Large intestine (tissue), 3 donors: ENCODE measurements at regions not wholly inside any gene's neighbourhood (a gene's known extent, or its start where the extent isn't known, plus 50 kb on each side); places are given as distances from the start of the nearest gene placed in this dataset.

Source experiments
- DNase-seq, 2 donors: peaks; one replicate each; pipeline versions ENCODE4 v3.0.0 to v3.0.0-alpha.2; 2013
- H3K27ac ChIP-seq: one replicate; pipeline ENCODE4 v1.5.1; 2013; ENCODE audit warnings: low read length
- H3K27me3 ChIP-seq: 2 replicates; pipeline ENCODE4 v1.6.1; 2013; ENCODE audit warnings: low read length; ENCODE audit not compliant: control insufficient read depth, insufficient read depth
- H3K36me3 ChIP-seq: 2 replicates; pipeline ENCODE4 v1.6.1; 2013; ENCODE audit warnings: low read length; ENCODE audit not compliant: control insufficient read depth, insufficient read depth
- H3K4me1 ChIP-seq: one replicate; pipeline ENCODE4 v1.6.1; 2013; ENCODE audit warnings: low read length; ENCODE audit not compliant: control insufficient read depth, insufficient read depth
- H3K4me3 ChIP-seq: one replicate; pipeline ENCODE4 v1.5.1; 2013; ENCODE audit warnings: low read length
- H3K9me3 ChIP-seq: one replicate; pipeline ENCODE4 v1.6.1; 2013; ENCODE audit warnings: mild to moderate bottlenecking, low read depth, low read length, moderate library complexity; ENCODE audit not compliant: control insufficient read depth
- WGBS: methylation state at CpG from one replicate; pipeline ENCODE4 v1.1.5; 2013; ENCODE audit warnings: low lambda C conversion rate; ENCODE audit not compliant: insufficient coverage; 5-methylcytosine and 5-hydroxymethylcytosine counted together

DNA sequence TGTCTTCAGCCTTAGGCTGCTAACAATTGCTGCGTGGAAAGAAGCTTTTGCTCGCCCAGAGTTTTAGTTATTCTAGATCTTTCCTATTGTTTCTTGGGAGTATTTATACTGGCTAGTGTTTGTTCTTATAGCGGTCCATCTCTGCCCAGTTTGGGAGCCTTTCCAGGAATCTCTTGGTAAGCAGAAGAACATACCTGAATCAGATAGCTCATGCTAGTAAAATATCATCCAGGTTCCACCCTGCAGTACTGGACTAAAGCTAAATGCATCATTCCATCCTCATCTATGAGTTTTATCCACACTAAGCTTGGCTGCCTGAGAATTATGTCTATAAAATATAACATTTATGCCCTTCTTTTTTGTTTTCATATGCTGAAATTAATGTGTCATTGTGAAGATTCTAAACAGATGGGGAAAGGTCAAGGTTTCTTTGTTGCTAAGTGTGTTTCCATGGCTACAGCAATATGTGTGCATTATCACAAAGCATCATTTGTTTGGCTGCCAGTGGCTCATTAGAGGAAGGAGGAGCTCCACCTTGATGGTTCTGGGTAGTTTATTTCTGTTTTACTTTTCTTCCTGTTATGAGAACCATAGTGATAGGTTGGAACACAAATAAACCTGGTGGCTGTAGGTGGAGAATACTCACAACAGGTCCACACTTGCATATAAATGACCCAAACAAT, 182.8 kb downstream of the PIK3C3 start:
- H3K36me3 ChIP-seq: no peaks in the 10 kb centered on the region
- no CpG with 5 or more reads among the region's 3 CpGs for WGBS
- DNase-seq: no peak

DNA sequence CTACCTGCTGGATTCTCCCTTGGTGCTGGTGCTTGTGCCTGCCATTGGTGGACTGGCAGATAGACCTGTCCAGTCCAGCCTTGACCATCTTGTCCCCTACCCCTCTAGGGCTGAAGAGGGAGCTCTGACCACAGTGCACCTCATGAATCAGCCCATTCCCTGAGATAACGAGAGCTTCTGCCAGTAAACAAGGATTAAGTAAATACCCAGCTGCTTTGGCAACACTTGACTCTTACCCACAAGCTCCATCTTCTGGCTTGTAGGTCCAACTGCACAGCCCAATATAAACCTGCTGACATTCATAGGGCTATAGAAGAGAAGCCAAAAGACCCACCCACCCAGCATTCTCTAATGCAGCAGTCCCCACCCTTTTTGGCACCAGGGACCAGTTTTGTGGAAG, 186.4 kb downstream of the PIK3C3 start:
- WGBS: no CpG with 5 or more reads among the region's 1 CpG
- no peaks in the 10 kb centered on the region for H3K4me1 ChIP-seq
- no peaks in the 10 kb centered on the region for H3K36me3 ChIP-seq
- DNase-seq: no peak
- no peaks in the 10 kb centered on the region for H3K27me3 ChIP-seq
- peaks cover 14% of the 10 kb centered on the region for H3K9me3 ChIP-seq
- no peak overlapping the region for H3K4me3 ChIP-seq
- H3K27ac ChIP-seq: no peak overlapping the region

More for the DNA sequence above, 182.8 kb downstream of the PIK3C3 start:
- Histone ChIP-seq H3K27ac (no peak overlapping the region), H3K4me1 (no peaks in the 10 kb centered on the region), H3K27me3 (no peaks in the 10 kb centered on the region), H3K9me3 (peaks cover 14% of the 10 kb centered on the region), H3K4me3 (no peak overlapping the region)

DNA sequence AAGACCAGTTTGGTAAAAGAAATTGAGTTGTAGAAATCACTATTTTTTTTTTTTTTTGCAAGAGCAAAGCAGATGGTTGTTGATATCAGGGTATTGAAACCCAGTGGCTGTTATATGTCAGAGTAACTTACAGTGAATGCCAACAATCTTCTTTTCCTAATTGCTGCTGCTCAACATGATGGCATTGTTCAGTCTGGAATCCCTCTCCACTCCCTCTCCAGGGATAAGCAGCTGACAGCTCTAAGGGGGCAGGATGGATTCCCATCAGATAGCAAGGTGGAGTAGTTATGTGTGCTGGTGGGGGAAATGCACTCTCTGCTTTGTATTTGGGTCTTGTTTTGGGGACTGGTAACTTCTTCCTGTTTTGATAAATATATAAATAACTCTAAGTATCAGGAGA, 200.0 kb downstream of the PIK3C3 start:
- H3K4me3 ChIP-seq: no peak overlapping the region
- H3K4me1 ChIP-seq: no peaks in the 10 kb centered on the region
- no peaks in the 10 kb centered on the region for H3K9me3 ChIP-seq
- no peaks in the 10 kb centered on the region for H3K27me3 ChIP-seq
- no peak overlapping the region for H3K27ac ChIP-seq
- H3K36me3 ChIP-seq: no peaks in the 10 kb centered on the region
- no peak for DNase-seq

DNA sequence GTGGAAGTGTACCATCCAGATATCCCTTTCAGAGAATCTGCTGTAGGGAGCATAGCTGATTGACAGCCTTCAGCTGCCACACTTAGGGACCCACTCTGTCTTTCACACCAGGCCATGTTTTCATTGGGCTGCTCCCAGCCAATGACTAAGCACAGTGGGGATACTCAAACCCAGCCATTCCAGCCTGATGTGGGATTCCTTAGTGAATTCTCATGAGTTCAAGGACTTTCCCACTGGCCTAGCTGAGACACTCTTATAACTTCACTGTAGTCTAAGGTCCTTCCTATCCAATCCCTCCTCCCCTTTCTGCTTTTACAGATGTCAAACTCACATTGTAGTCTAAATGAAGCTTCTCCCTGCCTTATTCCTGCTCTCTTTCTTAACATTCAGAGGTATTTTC, 201.2 kb downstream of the PIK3C3 start:
- DNase-seq: no peak
- Histone ChIP-seq H3K27me3 (no peaks in the 10 kb centered on the region), H3K36me3 (no peaks in the 10 kb centered on the region)

DNA sequence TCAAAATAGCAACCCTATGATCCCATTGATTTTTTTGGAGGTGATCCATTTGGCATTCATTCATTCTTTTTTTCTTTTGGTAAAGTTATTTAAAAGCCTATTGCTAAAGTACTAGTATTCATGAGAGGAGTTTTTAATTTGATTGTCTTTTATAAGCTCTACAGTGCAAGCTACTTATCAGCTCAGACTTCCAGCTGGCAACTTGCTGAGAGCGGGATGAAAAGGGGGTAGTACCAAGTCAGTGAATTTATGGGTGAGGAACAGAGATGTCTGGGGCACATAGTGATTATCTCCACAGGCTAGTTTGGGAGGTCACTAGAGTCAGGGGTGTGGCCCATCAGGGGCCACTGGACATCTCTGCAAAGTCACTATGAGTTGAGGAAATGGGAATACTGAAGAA, 202.4 kb downstream of the PIK3C3 start:
- Histone ChIP-seq H3K27me3 (no peaks in the 10 kb centered on the region), H3K9me3 (no peaks in the 10 kb centered on the region), H3K27ac (no peak overlapping the region), H3K36me3 (no peaks in the 10 kb centered on the region), H3K4me3 (no peak overlapping the region), H3K4me1 (no peaks in the 10 kb centered on the region)
- no peak for DNase-seq
- WGBS: no CpG with 5 or more reads among the region's 1 CpG

More for the DNA sequence above, 201.2 kb downstream of the PIK3C3 start:
- no peaks in the 10 kb centered on the region for H3K4me1 ChIP-seq
- no peak overlapping the region for H3K4me3 ChIP-seq
- no peak overlapping the region for H3K27ac ChIP-seq
- no peaks in the 10 kb centered on the region for H3K9me3 ChIP-seq

DNA sequence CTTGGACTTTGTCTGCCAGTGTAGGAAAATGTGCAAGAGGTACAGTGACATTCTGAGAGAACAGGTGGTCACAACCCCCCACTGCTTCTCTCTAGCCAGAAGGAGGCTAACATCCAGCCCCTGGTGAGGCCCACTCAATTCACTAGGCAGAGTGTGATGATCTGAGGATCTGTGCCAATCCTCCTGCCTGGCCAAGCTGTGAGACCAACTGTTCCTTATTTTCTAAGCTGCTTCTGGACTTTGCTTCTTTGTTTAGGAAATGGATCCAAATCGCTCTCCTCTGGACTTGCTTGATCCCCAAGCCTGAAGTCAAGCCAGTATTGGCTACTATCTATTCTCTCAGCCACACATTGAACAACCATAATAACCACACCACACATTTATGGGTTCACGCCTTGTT, 202.8 kb downstream of the PIK3C3 start:
- no peak for DNase-seq
- Histone ChIP-seq H3K27me3 (no peaks in the 10 kb centered on the region), H3K4me1 (no peaks in the 10 kb centered on the region), H3K9me3 (no peaks in the 10 kb centered on the region), H3K4me3 (no peak overlapping the region), H3K27ac (no peak overlapping the region), H3K36me3 (no peaks in the 10 kb centered on the region)
- no CpG with 5 or more reads among the region's 2 CpGs for WGBS

DNA sequence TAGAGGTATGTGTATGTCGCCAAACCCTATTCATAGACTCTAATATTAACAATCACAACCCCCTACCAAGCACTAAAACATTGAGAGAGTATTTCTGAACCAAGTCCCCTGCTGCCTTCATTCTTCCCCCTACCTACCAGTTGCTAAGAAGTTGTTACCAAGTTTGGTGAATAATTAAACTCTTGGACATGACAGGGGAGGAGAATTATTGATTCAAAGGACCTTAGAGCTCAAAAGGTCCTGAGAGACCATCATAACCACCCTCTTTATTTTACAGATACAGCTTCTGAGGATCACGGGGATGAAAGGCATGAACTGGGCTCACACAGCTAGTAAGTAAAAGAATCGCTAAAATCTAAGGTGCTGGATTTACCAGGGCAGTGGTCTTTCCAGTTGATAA, 204.1 kb downstream of the PIK3C3 start:
- Histone ChIP-seq H3K36me3 (no peaks in the 10 kb centered on the region), H3K4me1 (no peaks in the 10 kb centered on the region), H3K4me3 (no peak overlapping the region), H3K27me3 (no peaks in the 10 kb centered on the region), H3K9me3 (no peaks in the 10 kb centered on the region), H3K27ac (no peak overlapping the region)
- WGBS: no CpG with 5 or more reads among the region's 3 CpGs
- DNase-seq: no peak

DNA sequence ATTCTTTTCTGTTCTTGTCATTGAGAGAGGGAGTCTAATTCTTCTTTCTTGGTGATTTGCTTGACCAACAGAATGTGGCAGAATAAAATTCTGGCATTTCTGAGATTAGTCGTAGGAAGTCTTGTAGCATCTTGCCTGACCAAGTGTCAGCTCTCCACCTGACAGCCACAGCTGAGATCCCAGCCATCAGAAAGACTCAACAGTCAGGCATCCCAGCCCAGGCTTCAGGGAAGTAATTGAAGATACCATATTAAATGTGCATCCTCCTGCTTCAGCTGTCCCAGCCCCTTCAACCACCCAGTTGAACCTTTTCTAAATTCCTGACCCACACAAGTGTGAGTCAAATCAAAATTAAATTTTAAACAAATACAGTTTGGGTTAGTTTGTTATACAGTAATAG, 208.3 kb downstream of the PIK3C3 start:
- Histone ChIP-seq H3K36me3 (no peaks in the 10 kb centered on the region), H3K4me3 (no peak overlapping the region), H3K27me3 (no peaks in the 10 kb centered on the region), H3K27ac (no peak overlapping the region), H3K9me3 (no peaks in the 10 kb centered on the region), H3K4me1 (no peaks in the 10 kb centered on the region)
- no peak for DNase-seq
- WGBS: no CpG with 5 or more reads among the region's 1 CpG

DNA sequence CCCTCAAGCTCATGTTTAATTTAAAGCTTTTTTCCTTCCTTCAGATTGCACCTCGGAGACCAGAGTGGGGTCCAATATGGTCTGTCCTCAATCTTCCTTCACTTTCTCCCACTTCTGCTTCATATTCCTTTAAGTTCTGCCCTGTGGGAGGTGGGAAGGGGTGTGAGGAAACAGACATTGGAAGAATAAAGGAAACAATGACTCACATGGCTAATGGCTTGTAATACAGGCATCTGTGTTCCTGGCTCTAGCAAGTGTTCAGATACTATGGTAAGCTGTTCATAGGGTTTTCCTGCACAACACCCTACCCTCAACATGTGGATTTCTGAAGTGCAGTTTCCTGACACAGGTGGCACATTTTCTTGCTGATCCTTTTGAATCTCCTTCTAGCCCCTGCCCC, 209.5 kb downstream of the PIK3C3 start:
- WGBS: no CpG with 5 or more reads among the region's 1 CpG
- no peaks in the 10 kb centered on the region for H3K9me3 ChIP-seq
- H3K4me3 ChIP-seq: no peak overlapping the region
- H3K4me1 ChIP-seq: no peaks in the 10 kb centered on the region
- H3K27ac ChIP-seq: no peak overlapping the region
- H3K27me3 ChIP-seq: no peaks in the 10 kb centered on the region
- no peaks in the 10 kb centered on the region for H3K36me3 ChIP-seq
- no peak for DNase-seq

DNA sequence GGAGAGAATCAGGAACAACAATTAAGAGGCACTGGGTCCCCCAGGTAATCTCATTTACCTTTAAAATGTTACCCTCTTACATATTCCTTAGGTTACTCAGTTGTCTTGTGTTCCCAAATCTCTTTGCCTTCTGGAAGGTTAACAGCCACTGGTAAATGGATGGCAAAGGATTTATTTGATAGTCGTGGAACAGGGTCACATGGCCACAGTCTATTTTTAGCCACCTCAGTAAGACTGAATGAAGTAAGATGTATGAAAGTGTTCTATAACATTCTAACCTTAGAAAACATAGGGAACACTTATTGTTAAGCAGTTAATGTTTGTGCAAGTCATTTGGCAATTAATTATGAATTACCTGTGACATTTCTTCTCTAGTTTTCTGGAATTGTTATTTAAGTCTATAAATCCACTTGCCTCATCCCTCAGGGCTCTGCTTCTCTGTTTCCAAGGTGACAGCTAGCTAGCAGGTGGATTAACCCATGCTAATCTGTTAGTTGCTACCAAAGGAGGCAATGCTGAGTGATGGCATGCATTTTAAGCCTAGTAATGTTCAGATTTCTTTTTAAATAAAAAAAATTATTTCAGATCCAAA, 211.0 kb downstream of the PIK3C3 start:
- H3K4me1 ChIP-seq: no peaks in the 10 kb centered on the region
- no CpG with 5 or more reads among the region's 1 CpG for whole genome bisulfite sequencing

DNA sequence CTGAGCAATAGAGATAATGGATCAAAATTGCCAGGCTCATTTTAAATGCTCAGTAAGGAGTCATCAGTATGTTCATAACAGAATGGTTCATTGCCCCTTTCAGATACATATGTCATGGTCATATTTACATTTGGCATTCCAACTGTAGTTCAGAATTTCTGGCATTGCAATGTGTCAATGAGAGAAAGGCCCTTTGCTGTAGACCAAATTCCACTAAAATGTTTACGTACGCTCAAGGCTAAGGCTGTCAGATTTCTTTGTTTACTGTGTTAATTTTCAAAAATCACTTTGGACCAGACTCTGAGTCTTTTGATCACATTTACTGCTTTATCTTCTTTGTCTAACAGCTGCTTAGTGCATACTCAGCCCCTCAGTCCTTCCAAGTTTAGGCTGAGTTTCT, 213.5 kb downstream of the PIK3C3 start:
- Histone ChIP-seq H3K4me3 (no peak overlapping the region), H3K27me3 (no peaks in the 10 kb centered on the region), H3K27ac (no peak overlapping the region), H3K4me1 (no peaks in the 10 kb centered on the region), H3K9me3 (no peaks in the 10 kb centered on the region), H3K36me3 (no peaks in the 10 kb centered on the region)
- 100% methylated on average over 2 of the region's 2 CpGs for whole genome bisulfite sequencing
- DNase-seq: no peak

More for the DNA sequence above, 211.0 kb downstream of the PIK3C3 start:
- no peaks in the 10 kb centered on the region for H3K27me3 ChIP-seq
- H3K36me3 ChIP-seq: no peaks in the 10 kb centered on the region
- H3K4me3 ChIP-seq: no peak overlapping the region
- no peaks in the 10 kb centered on the region for H3K9me3 ChIP-seq
- DNase-seq: no peak
- H3K27ac ChIP-seq: no peak overlapping the region
